GM19025 (cell line): ENCODE measurements at regions not wholly inside any gene's neighbourhood (a gene's known extent, or its start where the extent isn't known, plus 50 kb on each side); places are given as distances from the start of the nearest gene placed in this dataset.

Experiments used
- ATAC-seq: cut with Tn5 transposase; IDR thresholded peaks from one replicate; pipeline ENCODE4 v1.9.1; 2021; ENCODE audit warnings: mild to moderate bottlenecking, low read depth, moderate library complexity; ENCODE audit not compliant: unreplicated experiment

- ATAC-seq = no peak
These were observed 1024.3 kb downstream of the BRD1 start for GRCh38 chr22:48803171-48803947.

- no peak for ATAC-seq
These were observed 1025.1 kb downstream of the BRD1 start for GRCh38 chr22:48802576-48802975.

- no peak for ATAC-seq
These were observed 1026.6 kb downstream of the BRD1 start for GRCh38 chr22:48800886-48801607.

GRCh38 chr22:48800036-48800885, 1027.4 kb downstream of the BRD1 start:
- ATAC-seq = no peak

- no peak for ATAC-seq
These were observed 1028.3 kb downstream of the BRD1 start for GRCh38 chr22:48799227-48799970.

- ATAC-seq = no peak
These were observed 1029.1 kb downstream of the BRD1 start for GRCh38 chr22:48798281-48799226.

GRCh38 chr22:48797731-48798130, 1029.9 kb downstream of the BRD1 start:
- no peak for ATAC-seq

- no peak for ATAC-seq
These were observed 1031.2 kb downstream of the BRD1 start for GRCh38 chr22:48796310-48797015.

- ATAC-seq = no peak
These were observed 1032.0 kb downstream of the BRD1 start for GRCh38 chr22:48795664-48796063.

GRCh38 chr22:48794906-48795305, 1032.8 kb downstream of the BRD1 start:
- ATAC-seq = no peak

- ATAC-seq = no peak
These were observed 1033.7 kb downstream of the BRD1 start for GRCh38 chr22:48793949-48794348.

GRCh38 chr22:48786679-48786996, 1041.0 kb downstream of the BRD1 start:
- ATAC-seq = no peak

- ATAC-seq = no peak
These were observed 1041.6 kb downstream of the BRD1 start for GRCh38 chr22:48785792-48786678.

GRCh38 chr22:48784701-48785503, 1042.8 kb downstream of the BRD1 start:
- no peak for ATAC-seq

- no peak for ATAC-seq
These were observed 1043.8 kb downstream of the BRD1 start for GRCh38 chr22:48783821-48784266.

GRCh38 chr22:48782811-48783511, 1044.7 kb downstream of the BRD1 start:
- no peak for ATAC-seq
